ENCODE measurements at regions not wholly inside any gene's neighbourhood (a gene's known extent, or its start where the extent isn't known, plus 50 kb on each side); places are given as distances from the start of the nearest gene placed in this dataset.

- TF ChIP-seq, protein P1, sequence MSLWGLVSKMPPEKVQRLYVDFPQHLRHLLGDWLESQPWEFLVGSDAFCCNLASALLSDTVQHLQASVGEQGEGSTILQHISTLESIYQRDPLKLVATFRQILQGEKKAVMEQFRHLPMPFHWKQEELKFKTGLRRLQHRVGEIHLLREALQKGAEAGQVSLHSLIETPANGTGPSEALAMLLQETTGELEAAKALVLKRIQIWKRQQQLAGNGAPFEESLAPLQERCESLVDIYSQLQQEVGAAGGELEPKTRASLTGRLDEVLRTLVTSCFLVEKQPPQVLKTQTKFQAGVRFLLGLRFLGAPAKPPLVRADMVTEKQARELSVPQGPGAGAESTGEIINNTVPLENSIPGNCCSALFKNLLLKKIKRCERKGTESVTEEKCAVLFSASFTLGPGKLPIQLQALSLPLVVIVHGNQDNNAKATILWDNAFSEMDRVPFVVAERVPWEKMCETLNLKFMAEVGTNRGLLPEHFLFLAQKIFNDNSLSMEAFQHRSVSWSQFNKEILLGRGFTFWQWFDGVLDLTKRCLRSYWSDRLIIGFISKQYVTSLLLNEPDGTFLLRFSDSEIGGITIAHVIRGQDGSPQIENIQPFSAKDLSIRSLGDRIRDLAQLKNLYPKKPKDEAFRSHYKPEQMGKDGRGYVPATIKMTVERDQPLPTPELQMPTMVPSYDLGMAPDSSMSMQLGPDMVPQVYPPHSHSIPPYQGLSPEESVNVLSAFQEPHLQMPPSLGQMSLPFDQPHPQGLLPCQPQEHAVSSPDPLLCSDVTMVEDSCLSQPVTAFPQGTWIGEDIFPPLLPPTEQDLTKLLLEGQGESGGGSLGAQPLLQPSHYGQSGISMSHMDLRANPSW (CRISPR knock-in tag; conservative IDR thresholded peaks at IDR 0.05; ENCODE audit: low read depth): no peak
- TF ChIP-seq CDX4 (CRISPR knock-in tag; IDR thresholded peaks at IDR 0.05; ENCODE audit: borderline replicate concordance) (no peak), GABPB1 (CRISPR knock-in tag; IDR thresholded peaks at IDR 0.05) (no peak)
Observed at GRCh38 chr5:155140646-155141045, 127.1 kb downstream of the KIF4B start (continued).

GRCh38 chr5:155144956-155145355 is 131.4 kb downstream of the KIF4B start:
- ChIA-PET POLR2A (no interaction called here), CTCF (no interaction called here)
- TF ChIP-seq, protein P1 (CRISPR knock-in tag; conservative IDR thresholded peaks at IDR 0.05; ENCODE audit: low read depth): no peak
- TF ChIP-seq CREM (CRISPR knock-in tag; IDR thresholded peaks at IDR 0.05): no peak
- TF ChIP-seq MLX (CRISPR knock-in tag; IDR thresholded peaks at IDR 0.05): no peak
- TF ChIP-seq ZMAT4 (CRISPR knock-in tag; IDR thresholded peaks at IDR 0.05): no peak
- TF ChIP-seq ESRRA (CRISPR knock-in tag; IDR thresholded peaks at IDR 0.05; ENCODE audit: borderline replicate concordance): no peak
- no peak for TF ChIP-seq JAZF1 (CRISPR knock-in tag; IDR thresholded peaks at IDR 0.05)
- no peak for TF ChIP-seq GTF2I (CRISPR knock-in tag; conservative IDR thresholded peaks at IDR 0.05)
- TF ChIP-seq, protein P2, sequence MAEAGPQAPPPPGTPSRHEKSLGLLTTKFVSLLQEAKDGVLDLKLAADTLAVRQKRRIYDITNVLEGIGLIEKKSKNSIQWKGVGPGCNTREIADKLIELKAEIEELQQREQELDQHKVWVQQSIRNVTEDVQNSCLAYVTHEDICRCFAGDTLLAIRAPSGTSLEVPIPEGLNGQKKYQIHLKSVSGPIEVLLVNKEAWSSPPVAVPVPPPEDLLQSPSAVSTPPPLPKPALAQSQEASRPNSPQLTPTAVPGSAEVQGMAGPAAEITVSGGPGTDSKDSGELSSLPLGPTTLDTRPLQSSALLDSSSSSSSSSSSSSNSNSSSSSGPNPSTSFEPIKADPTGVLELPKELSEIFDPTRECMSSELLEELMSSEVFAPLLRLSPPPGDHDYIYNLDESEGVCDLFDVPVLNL (CRISPR knock-in tag; IDR thresholded peaks at IDR 0.05; ENCODE audit: borderline replicate concordance, low read depth): no peak
- TF ChIP-seq ZNF263 (CRISPR knock-in tag; IDR thresholded peaks at IDR 0.05; ENCODE audit: low read depth): no peak
- no peak for TF ChIP-seq ZNF317 (CRISPR knock-in tag; IDR thresholded peaks at IDR 0.05; ENCODE audit: borderline replicate concordance, low read depth)
- TF ChIP-seq ZNF532 (CRISPR knock-in tag; IDR thresholded peaks at IDR 0.05; ENCODE audit: borderline replicate concordance): no peak
- no peak for TF ChIP-seq ETV6 (CRISPR knock-in tag; IDR thresholded peaks at IDR 0.05)
- TF ChIP-seq HMGA2 (CRISPR knock-in tag; IDR thresholded peaks at IDR 0.05): no peak
- TF ChIP-seq FOXK1 (CRISPR knock-in tag; IDR thresholded peaks at IDR 0.05): no peak
- no peak for TF ChIP-seq KAT7 (CRISPR knock-in tag; IDR thresholded peaks at IDR 0.05; ENCODE audit: borderline replicate concordance)
- TF ChIP-seq, protein P3, sequence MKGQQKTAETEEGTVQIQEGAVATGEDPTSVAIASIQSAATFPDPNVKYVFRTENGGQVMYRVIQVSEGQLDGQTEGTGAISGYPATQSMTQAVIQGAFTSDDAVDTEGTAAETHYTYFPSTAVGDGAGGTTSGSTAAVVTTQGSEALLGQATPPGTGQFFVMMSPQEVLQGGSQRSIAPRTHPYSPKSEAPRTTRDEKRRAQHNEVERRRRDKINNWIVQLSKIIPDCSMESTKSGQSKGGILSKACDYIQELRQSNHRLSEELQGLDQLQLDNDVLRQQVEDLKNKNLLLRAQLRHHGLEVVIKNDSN (CRISPR knock-in tag; IDR thresholded peaks at IDR 0.05): no peak
- H3K4me1 Mint-ChIP-seq: peaks cover 36% of the 10 kb centered on the region
- ATAC-seq: no peak
- no peaks in the 10 kb centered on the region for H3K27me3 Mint-ChIP-seq (ENCODE audit: low read depth)
- H3K4me3 Mint-ChIP-seq: no peak overlapping the region
- no peak overlapping the region for H3K27ac Mint-ChIP-seq
- H3K36me3 Mint-ChIP-seq: no peaks in the 10 kb centered on the region
- H3K9me3 Mint-ChIP-seq: no peaks in the 10 kb centered on the region
- DNase-seq (ENCODE audit: low spot score): no peak
